OCI-LY7 (cell line): ENCODE measurements at regions not wholly inside any gene's neighbourhood (a gene's known extent, or its start where the extent isn't known, plus 50 kb on each side); places are given as distances from the start of the nearest gene placed in this dataset.

Experiments
- CTCF ChIP-seq: fragments of 200-600 bp; sonication (generic); conservative IDR thresholded peaks from 2 replicates; pipeline ENCODE4 v1.5.1; 2014; ENCODE audit warnings: mild to moderate bottlenecking, antibody characterized with exemption, low read length, moderate library complexity, mixed read lengths
- EZH2phosphoT487 ChIP-seq: fragments of 200-600 bp; sonication (generic); IDR thresholded peaks from 2 replicates; pipeline ENCODE4 v1.6.1; 2018; ENCODE audit warnings: low read depth, borderline replicate concordance, mild to moderate bottlenecking, mixed run types, antibody characterized with exemption, low read length, moderate library complexity, mixed read lengths

DNA sequence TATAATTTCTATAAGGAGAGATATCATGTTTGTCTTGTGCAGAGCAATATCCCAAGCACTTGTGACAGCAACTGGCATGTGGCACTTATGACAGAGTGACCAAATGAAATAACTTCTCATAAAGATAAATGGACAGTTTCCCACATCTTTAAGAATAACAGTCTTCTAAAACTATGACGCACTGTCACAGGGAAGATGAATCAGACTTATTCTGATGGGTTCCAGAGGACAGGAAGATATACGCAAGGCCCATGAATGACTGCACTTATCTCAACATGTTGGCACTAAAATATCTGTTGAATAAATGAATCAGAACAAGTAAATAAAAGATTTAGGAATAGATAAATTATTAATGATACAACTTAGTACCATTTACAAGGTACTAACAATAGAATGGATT, 465.8 kb upstream of the SYT1 start:
- TF ChIP-seq EZH2phosphoT487 (no peak), CTCF (no peak)
